Keratinocyte (primary cell): ENCODE measurements at regions not wholly inside any gene's neighbourhood (a gene's known extent, or its start where the extent isn't known, plus 50 kb on each side); places are given as distances from the start of the nearest gene placed in this dataset.

ENCODE experiments used
- DNase-seq: peaks from one replicate; pipeline ENCODE4 v3.0.0-alpha.2; 2011; ENCODE audit warnings: low read depth, missing footprints, low spot score
- FAIRE-seq: peaks from 2 replicates; lab custom pipeline; 2011; peaks lifted over from hg19 to GRCh38; lab: Jason Lieb, UNC
- H2AFZ ChIP-seq: 2 replicates; pipeline ENCODE4 v1.6.0; 2012; ENCODE audit warnings: low read length, control low read depth, inconsistent platforms; ENCODE audit not compliant: control insufficient read depth
- H3K27ac ChIP-seq: 2 replicates; pipeline ENCODE4 v1.5.1; 2011; ENCODE audit warnings: low read length; ENCODE audit not compliant: control insufficient read depth, insufficient read depth
- H3K27me3 ChIP-seq: 3 replicates; pipeline ENCODE4 v1.6.0; 2011; ENCODE audit warnings: low read length; ENCODE audit not compliant: control insufficient read depth, insufficient read depth; ENCODE audit errors: extremely low read depth
- H3K36me3 ChIP-seq, 2 experiments: 2 replicates in 1 of 2; 3 replicates in 1 of 2; pipeline ENCODE4 v1.5.1; 2011; ENCODE audit warnings: low read length in 2 of 2, mild to moderate bottlenecking in 1 of 2; ENCODE audit not compliant: control insufficient read depth in 2 of 2, insufficient read depth in 2 of 2; ENCODE audit errors: extremely low read depth in 1 of 2
- H3K4me1 ChIP-seq: 3 replicates; pipeline ENCODE4 v1.5.1; 2011; ENCODE audit warnings: low read length; ENCODE audit not compliant: control insufficient read depth, insufficient read depth; ENCODE audit errors: extremely low read depth
- H3K4me2 ChIP-seq: 3 replicates; pipeline ENCODE4 v1.6.0; 2011; ENCODE audit warnings: low read depth, low read length; ENCODE audit not compliant: control insufficient read depth, insufficient read depth; ENCODE audit errors: extremely low read depth
- H3K4me3 ChIP-seq, 3 experiments: fragments of 200-600 bp in 1 of 3; sonication (generic) in 1 of 3; 2 replicates in 2 of 3; 3 replicates in 1 of 3; pipeline ENCODE4 v1.5.1; 2011 to 2016; ENCODE audit warnings: low read length in 3 of 3, mild to moderate bottlenecking in 3 of 3, control low read depth in 2 of 3, inconsistent platforms in 1 of 3, low read depth in 1 of 3, mixed read lengths in 1 of 3, mixed run types in 1 of 3, moderate library complexity in 1 of 3; ENCODE audit not compliant: control insufficient read depth in 2 of 3, insufficient read depth in 2 of 3; ENCODE audit errors: extremely low read depth in 1 of 3
- H3K79me2 ChIP-seq: 2 replicates; pipeline ENCODE4 v1.6.0; 2012; ENCODE audit warnings: low read length; ENCODE audit not compliant: control insufficient read depth, insufficient read depth
- H3K9ac ChIP-seq: 3 replicates; pipeline ENCODE4 v1.6.0; 2011; ENCODE audit warnings: low read length; ENCODE audit not compliant: control insufficient read depth, insufficient read depth; ENCODE audit errors: extremely low read depth
- H3K9me1 ChIP-seq: 3 replicates; pipeline ENCODE4 v1.6.0; 2011; ENCODE audit warnings: low read length; ENCODE audit not compliant: control insufficient read depth, insufficient read depth; ENCODE audit errors: extremely low read depth
- H3K9me3 ChIP-seq: 2 replicates; pipeline ENCODE4 v1.5.1; 2012; ENCODE audit warnings: low read depth, low read length; ENCODE audit not compliant: control insufficient read depth
- H4K20me1 ChIP-seq: 3 replicates; pipeline ENCODE4 v1.6.0; 2011; ENCODE audit warnings: low read length; ENCODE audit not compliant: control insufficient read depth, insufficient read depth; ENCODE audit errors: extremely low read depth
- CTCF ChIP-seq, 3 experiments: IDR thresholded peaks in 1 of 3; conservative IDR thresholded peaks in 1 of 3; optimal IDR thresholded peaks in 1 of 3; 2 replicates in 2 of 3; 3 replicates in 1 of 3; pipeline versions ENCODE3 to v1.5.1; 2011; ENCODE audit warnings: low read length in 3 of 3, mild to moderate bottlenecking in 3 of 3, moderate library complexity in 2 of 3, control low read depth in 1 of 3, inconsistent platforms in 1 of 3; ENCODE audit not compliant: insufficient read depth in 2 of 3; ENCODE audit errors: extremely low read depth in 1 of 3
- EZH2 ChIP-seq: IDR thresholded peaks from one replicate; pipeline ENCODE4 v1.6.1; 2012; ENCODE audit warnings: inconsistent platforms, mild to moderate bottlenecking, low read length, moderate library complexity
- dilution Hi-C: fragments of 300-500 bp; cut with MboI; formaldehyde crosslinking; loops from one replicate; pipeline ENCODE4 v1.7.0; 2020; ENCODE audit warnings: low sequenced_read_pairs; ENCODE audit not compliant: extremely low pct_ligation_motif_present

GRCh38 chr21:17931080-17931479, 111.9 kb upstream of the C21orf91 start:
- no peak overlapping the region for H2AFZ ChIP-seq
- no peak overlapping the region for H3K4me2 ChIP-seq
- dilution Hi-C loops, result no loop called here
- H3K9me3 ChIP-seq, result peaks cover 3% of the 10 kb centered on the region
- H3K27me3 ChIP-seq, result no peaks in the 10 kb centered on the region
- TF ChIP-seq CTCF (optimal IDR thresholded peaks at IDR 0.05 in 1 of 3, IDR thresholded peaks at IDR 0.05 in 1 of 3, conservative IDR thresholded peaks at IDR 0.05 in 1 of 3; ENCODE audit: extremely low read depth in 1 of 3, insufficient read depth in 2 of 3, low read length in 3 of 3) (peak; percentile 12 to 24 (median 17)), EZH2 (no peak)
- no peak overlapping the region for H3K9ac ChIP-seq
- no peak for FAIRE-seq
- H3K9me1 ChIP-seq, result no peaks in the 10 kb centered on the region
- no peaks in the 10 kb centered on the region for H3K36me3 ChIP-seq
- no peak overlapping the region for H3K4me3 ChIP-seq
- H3K79me2 ChIP-seq, result no peaks in the 10 kb centered on the region
- no peaks in the 10 kb centered on the region for H4K20me1 ChIP-seq
- H3K27ac ChIP-seq, result no peak overlapping the region
- DNase-seq, result no peak
- no peaks in the 10 kb centered on the region for H3K4me1 ChIP-seq

DNA sequence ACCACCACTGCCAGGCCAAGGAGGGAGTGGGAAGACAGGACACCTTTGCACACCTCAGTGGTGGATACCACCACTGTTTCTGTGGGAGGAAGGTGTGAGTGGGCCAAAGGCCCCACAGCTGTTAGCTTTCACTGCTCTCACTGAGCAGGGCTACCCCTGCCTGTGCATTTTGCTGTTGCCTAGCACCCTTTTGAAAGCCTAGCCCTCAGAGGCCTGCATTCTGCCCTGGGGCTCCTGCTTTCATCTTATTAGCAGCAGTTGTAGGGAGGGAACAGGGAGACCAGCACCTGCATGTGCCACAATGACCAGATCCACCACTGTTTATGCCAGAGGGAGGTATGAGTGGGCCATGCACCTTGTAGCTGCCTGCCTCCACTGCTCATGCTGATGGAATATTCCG, 110.9 kb upstream of the C21orf91 start:
- no peak overlapping the region for H3K4me2 ChIP-seq
- no peak overlapping the region for H3K9ac ChIP-seq
- TF ChIP-seq EZH2 (no peak), CTCF (optimal IDR thresholded peaks at IDR 0.05 in 1 of 3, IDR thresholded peaks at IDR 0.05 in 1 of 3, conservative IDR thresholded peaks at IDR 0.05 in 1 of 3; ENCODE audit: extremely low read depth in 1 of 3, insufficient read depth in 2 of 3, low read length in 3 of 3) (no peak)
- no peaks in the 10 kb centered on the region for H3K9me1 ChIP-seq
- DNase-seq, result no peak
- no peak overlapping the region for H3K27ac ChIP-seq
- dilution Hi-C loops, result no loop called here
- H3K36me3 ChIP-seq, result no peaks in the 10 kb centered on the region
- H3K27me3 ChIP-seq, result no peaks in the 10 kb centered on the region
- H3K4me3 ChIP-seq, result no peak overlapping the region
- FAIRE-seq, result no peak
- peaks cover 1% of the 10 kb centered on the region for H3K4me1 ChIP-seq
- no peaks in the 10 kb centered on the region for H4K20me1 ChIP-seq
- H2AFZ ChIP-seq, result no peak overlapping the region
- peaks cover 3% of the 10 kb centered on the region for H3K9me3 ChIP-seq
- no peaks in the 10 kb centered on the region for H3K79me2 ChIP-seq
